HUES48 (cell line): ENCODE measurements at regions not wholly inside any gene's neighbourhood (a gene's known extent, or its start where the extent isn't known, plus 50 kb on each side); places are given as distances from the start of the nearest gene placed in this dataset.

ENCODE experiments used
- H3K27ac ChIP-seq: one replicate; pipeline ENCODE4 v1.7.0; 2013; ENCODE audit warnings: low read depth, low read length, inconsistent platforms
- H3K27me3 ChIP-seq: 2 replicates; pipeline ENCODE4 v1.6.1; 2013; ENCODE audit warnings: mild to moderate bottlenecking, low read length; ENCODE audit not compliant: control insufficient read depth, insufficient read depth
- H3K36me3 ChIP-seq: 2 replicates; pipeline ENCODE4 v1.6.1; 2013; ENCODE audit warnings: low read length; ENCODE audit not compliant: control insufficient read depth, insufficient read depth
- H3K4me1 ChIP-seq: 2 replicates; pipeline ENCODE4 v1.6.1; 2013; ENCODE audit warnings: mild to moderate bottlenecking, low read length; ENCODE audit not compliant: control insufficient read depth, insufficient read depth
- H3K4me3 ChIP-seq: 2 replicates; pipeline ENCODE4 v1.5.1; 2013; ENCODE audit warnings: mild to moderate bottlenecking, low read depth, low read length
- H3K9ac ChIP-seq: 2 replicates; pipeline ENCODE4 v1.6.1; 2013; ENCODE audit warnings: mild to moderate bottlenecking, low read depth, low read length, moderate library complexity
- H3K9me3 ChIP-seq: 2 replicates; pipeline ENCODE4 v1.6.1; 2013; ENCODE audit warnings: low read length; ENCODE audit not compliant: control insufficient read depth, insufficient read depth

DNA sequence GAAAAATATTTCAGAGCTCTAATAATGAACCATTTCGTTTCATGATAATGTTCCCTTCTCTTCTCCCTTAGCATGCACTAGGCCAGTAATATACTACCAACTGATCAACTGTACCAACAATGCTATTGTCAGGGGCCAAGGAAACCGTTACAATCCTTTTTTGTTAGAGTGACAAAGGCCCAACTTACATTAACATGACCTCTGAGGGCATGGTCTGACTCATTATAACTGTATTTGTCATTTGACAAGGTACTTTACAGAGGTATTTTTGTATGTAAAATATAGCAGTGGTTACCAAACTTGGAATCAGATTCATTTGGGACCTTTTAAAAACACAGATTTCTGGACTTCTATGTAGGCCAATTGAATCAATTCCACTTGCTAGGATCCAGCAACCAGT, 102.6 kb upstream of the RRP15 start:
- no peaks in the 10 kb centered on the region for H3K9me3 ChIP-seq
- H3K36me3 ChIP-seq: no peaks in the 10 kb centered on the region
- no peak overlapping the region for H3K9ac ChIP-seq
- no peaks in the 10 kb centered on the region for H3K4me1 ChIP-seq
- H3K27me3 ChIP-seq: no peaks in the 10 kb centered on the region
- no peak overlapping the region for H3K4me3 ChIP-seq
- H3K27ac ChIP-seq: no peak overlapping the region

DNA sequence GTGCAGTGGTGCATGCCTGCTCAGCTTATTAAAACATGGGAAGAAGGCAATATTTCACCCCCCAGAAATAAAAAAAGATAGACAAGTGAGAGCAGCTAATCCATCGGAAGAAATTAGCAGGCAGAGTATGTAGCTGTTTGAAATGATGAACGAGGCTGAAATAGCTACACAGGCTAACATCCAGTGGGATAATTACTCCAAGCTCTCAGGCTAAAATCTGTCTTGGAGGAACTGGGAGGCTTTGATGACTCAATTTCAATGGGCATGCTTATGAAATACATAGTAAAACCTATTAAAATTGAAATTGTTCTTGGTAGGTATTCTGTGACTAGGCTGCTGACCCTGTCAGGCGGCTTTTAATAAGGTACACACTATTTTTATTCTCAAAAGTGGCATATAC, 84.1 kb upstream of the RRP15 start:
- Histone ChIP-seq H3K27me3 (no peaks in the 10 kb centered on the region), H3K27ac (no peak overlapping the region), H3K9ac (no peak overlapping the region), H3K4me1 (peaks cover 3% of the 10 kb centered on the region; the same call in 1 of the 2 replicates), H3K9me3 (no peaks in the 10 kb centered on the region), H3K36me3 (no peaks in the 10 kb centered on the region), H3K4me3 (no peak overlapping the region)

DNA sequence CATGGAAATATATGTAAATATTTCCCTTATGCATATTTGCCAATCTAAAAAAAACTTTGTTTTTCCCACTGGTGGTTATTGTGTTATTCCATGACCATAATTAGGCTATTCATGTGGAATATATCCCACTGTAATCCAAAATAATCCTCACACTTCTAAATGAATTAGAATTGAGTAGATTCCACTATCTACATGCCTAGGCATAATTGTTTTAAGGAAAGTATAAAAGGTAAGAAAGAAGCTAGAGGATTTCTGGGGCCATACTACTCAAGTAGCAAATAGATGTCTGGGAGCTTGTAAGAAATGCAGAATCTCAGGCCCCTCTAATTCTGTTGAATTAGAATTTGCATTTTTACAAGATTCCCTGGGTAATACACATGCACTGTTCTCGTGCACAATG, 83.5 kb upstream of the RRP15 start:
- no peak overlapping the region for H3K4me3 ChIP-seq
- no peak overlapping the region for H3K27ac ChIP-seq
- H3K36me3 ChIP-seq: no peaks in the 10 kb centered on the region
- H3K9me3 ChIP-seq: no peaks in the 10 kb centered on the region
- no peaks in the 10 kb centered on the region for H3K27me3 ChIP-seq
- H3K9ac ChIP-seq: no peak overlapping the region
- peaks cover 3% of the 10 kb centered on the region; the same call in 1 of the 2 replicates for H3K4me1 ChIP-seq

DNA sequence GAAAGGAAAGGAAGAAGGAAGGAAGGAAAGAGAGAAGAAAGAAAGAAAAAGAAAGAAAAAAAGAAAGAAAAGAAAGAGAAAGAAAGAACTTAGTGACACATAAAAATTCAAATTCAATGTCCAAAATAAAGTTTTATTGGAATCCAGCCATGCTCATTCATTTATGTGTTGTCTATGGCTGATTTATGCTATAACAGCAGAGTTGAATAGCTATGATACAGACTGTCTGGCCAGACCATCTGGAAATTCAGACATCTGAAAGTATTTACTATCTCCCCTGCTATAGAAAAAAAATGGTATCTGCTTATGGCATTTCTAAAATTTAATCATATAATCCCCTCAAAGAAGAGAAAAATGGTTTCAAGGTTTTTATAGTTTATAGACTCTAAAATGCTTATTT, 79.4 kb upstream of the RRP15 start:
- Histone ChIP-seq H3K4me3 (no peak overlapping the region), H3K9me3 (no peaks in the 10 kb centered on the region), H3K27me3 (no peaks in the 10 kb centered on the region), H3K36me3 (no peaks in the 10 kb centered on the region), H3K9ac (no peak overlapping the region), H3K4me1 (no peaks in the 10 kb centered on the region; the same call in 1 of the 2 replicates), H3K27ac (no peak overlapping the region)

DNA sequence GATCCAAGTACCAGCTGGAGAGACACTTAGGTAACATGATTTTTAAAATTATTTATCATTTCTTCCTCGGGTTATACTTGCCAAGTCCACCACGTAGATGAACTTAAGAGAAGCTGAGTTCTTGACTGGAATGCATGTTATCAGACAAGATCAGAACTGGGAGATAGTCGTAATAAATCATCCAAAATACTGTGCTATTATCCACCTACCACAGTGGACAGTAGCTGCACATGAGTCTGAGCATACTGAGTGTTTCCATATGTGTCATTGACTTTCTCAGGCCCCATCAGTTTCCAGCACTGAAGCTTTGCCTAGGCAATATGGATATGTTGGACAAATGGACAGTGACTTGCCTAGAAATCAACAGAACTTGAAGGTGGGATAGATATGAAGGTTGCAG, 77.9 kb upstream of the RRP15 start:
- H3K9me3 ChIP-seq: no peaks in the 10 kb centered on the region
- H3K36me3 ChIP-seq: no peaks in the 10 kb centered on the region
- no peak overlapping the region for H3K4me3 ChIP-seq
- H3K9ac ChIP-seq: no peak overlapping the region
- H3K27ac ChIP-seq: no peak overlapping the region
- H3K4me1 ChIP-seq: no peaks in the 10 kb centered on the region
- no peaks in the 10 kb centered on the region for H3K27me3 ChIP-seq

DNA sequence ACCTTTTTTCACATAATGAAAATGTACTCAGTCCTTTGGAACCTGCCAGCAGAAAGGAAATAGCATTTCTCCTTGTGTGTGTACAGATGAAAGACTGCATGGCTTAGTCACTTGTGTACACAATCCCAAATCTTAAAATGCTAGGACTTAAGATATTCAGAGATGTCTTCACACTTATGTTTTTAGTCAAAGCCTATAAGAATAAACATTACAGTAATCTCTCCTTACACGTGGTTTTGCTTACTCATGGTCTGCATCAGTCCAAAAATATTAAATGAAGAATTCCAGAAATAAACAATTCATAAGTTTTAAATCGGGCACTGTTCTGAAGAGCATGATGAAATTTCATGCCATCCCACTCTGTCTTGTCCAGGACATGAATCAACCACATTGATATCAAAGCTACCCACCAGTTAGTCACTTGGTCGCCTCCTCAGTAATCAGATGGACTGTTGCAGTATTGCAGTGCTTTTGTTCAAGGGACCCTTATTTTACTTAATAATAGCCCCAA, 75.7 kb upstream of the RRP15 start:
- Histone ChIP-seq H3K4me1 (no peaks in the 10 kb centered on the region), H3K36me3 (no peaks in the 10 kb centered on the region), H3K9ac (no peak overlapping the region), H3K9me3 (no peaks in the 10 kb centered on the region), H3K4me3 (no peak overlapping the region), H3K27me3 (no peaks in the 10 kb centered on the region), H3K27ac (no peak overlapping the region)

DNA sequence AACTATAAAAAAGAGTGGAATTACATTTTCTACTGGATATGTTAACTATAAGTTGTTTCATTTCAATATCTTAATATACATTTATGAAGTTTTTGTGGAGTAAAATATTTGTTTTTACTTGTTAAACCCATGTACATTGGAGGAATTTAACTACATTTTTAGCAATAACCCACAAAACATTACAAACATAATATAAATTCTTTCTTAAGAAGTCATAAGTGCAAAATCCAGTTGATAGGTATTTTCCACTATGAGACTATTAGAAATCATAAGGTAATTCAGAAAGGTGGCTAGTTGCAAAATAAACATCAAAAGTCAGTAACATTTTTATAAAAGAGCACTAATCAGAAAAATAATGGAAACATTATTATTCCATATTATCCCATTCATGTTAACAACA, 73.9 kb upstream of the RRP15 start:
- no peak overlapping the region for H3K4me3 ChIP-seq
- peaks cover 12% of the 10 kb centered on the region; the same call in 1 of the 2 replicates for H3K4me1 ChIP-seq
- no peaks in the 10 kb centered on the region for H3K9me3 ChIP-seq
- no peaks in the 10 kb centered on the region for H3K27me3 ChIP-seq
- no peak overlapping the region for H3K27ac ChIP-seq
- no peaks in the 10 kb centered on the region for H3K36me3 ChIP-seq
- no peak overlapping the region for H3K9ac ChIP-seq

DNA sequence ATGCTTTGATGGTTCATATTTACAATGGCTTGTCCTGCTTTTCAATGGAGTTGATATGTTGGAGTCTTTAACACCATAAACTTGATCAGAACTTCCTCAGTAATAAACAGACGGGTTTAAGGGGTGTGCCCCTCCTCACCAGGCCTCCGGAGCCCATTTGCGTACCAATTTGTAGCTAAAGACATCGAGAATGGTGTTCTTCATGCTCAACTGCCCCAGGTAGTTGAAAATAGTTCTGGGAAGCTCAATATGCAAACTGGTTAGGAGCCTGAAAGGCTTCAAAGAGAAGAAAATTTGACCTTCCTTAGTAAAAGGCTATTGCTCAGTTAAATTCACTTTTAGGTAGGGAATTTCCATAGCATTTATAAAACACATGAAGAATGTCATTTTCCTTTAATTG, 68.1 kb upstream of the RRP15 start:
- peak overlapping the region; percentile 46; the same call in 1 of the 2 replicates for H3K4me3 ChIP-seq
- no peak overlapping the region for H3K9ac ChIP-seq
- no peaks in the 10 kb centered on the region for H3K36me3 ChIP-seq
- no peaks in the 10 kb centered on the region for H3K27me3 ChIP-seq
- H3K27ac ChIP-seq: peak overlapping the region; percentile 26
- H3K4me1 ChIP-seq: peaks cover 30% of the 10 kb centered on the region
- H3K9me3 ChIP-seq: no peaks in the 10 kb centered on the region

DNA sequence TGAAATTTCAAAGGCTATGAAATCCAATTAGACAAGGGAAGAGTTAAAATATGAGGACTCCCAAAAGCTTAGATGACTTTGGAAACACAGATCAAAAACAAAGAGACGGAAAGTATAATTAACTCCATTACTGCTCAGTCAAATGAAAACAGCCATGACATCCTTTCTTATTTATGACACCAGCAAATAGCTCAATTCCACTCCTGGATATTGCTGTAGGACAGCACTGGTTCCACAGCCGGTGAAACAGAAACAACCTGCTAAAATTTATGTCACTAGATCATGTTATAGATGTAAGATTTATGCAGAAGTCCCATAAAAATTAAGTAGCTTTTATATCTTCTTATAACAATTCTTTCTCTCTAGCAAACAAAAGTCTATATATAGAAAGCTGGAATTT, 65.6 kb upstream of the RRP15 start:
- Histone ChIP-seq H3K9me3 (no peaks in the 10 kb centered on the region), H3K36me3 (no peaks in the 10 kb centered on the region), H3K27me3 (no peaks in the 10 kb centered on the region), H3K27ac (no peak overlapping the region), H3K4me1 (peaks cover 30% of the 10 kb centered on the region), H3K4me3 (no peak overlapping the region), H3K9ac (no peak overlapping the region)

DNA sequence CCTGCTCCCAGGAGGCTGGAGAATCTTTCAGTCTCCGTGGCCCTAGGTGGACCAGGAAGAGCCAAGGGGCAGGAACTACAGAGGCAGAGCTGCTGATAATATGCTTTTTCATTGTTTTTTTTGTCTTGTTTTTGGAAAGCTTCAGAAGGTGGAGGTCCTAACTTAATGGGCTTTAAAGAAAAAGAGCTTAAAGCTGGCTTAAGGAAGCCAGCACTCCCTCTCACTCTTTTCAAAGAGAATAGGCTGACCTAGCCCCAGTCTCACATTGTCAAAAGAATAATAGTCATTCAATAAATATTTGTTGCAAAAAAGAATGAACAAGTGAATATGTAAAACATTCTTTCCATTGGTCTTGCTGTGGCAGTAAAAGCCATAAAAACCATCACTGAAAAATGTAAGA, 61.0 kb upstream of the RRP15 start:
- H3K27me3 ChIP-seq: no peaks in the 10 kb centered on the region
- no peak overlapping the region for H3K27ac ChIP-seq
- no peaks in the 10 kb centered on the region for H3K36me3 ChIP-seq
- H3K9ac ChIP-seq: no peak overlapping the region
- no peaks in the 10 kb centered on the region for H3K4me1 ChIP-seq
- no peaks in the 10 kb centered on the region for H3K9me3 ChIP-seq
- H3K4me3 ChIP-seq: no peak overlapping the region

DNA sequence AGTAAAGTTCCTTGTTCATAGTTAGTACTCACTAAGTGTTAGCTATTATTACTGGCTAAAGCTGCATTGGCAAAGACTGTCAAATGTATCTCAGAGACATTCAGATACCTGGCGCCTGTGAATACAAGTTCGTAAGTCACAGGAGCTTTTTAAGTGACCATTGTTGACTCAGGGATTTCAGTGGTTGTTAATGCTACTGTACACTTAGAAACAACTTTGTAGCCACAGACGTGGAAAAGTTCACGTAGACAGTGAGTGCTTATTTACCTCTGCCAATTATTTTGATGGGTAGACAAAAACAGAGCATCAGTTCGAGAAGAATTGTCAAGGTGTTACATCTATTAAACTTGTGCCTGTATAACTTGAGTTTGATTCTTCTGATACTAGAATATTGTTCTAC, 59.1 kb upstream of the RRP15 start:
- H3K9me3 ChIP-seq: no peaks in the 10 kb centered on the region
- H3K4me1 ChIP-seq: no peaks in the 10 kb centered on the region
- H3K27me3 ChIP-seq: no peaks in the 10 kb centered on the region
- no peaks in the 10 kb centered on the region for H3K36me3 ChIP-seq
- no peak overlapping the region for H3K27ac ChIP-seq
- no peak overlapping the region for H3K4me3 ChIP-seq
- no peak overlapping the region for H3K9ac ChIP-seq
